Common myeloid progenitor, CD34-positive (primary cell): ENCODE measurements at regions not wholly inside any gene's neighbourhood (a gene's known extent, or its start where the extent isn't known, plus 50 kb on each side); places are given as distances from the start of the nearest gene placed in this dataset.

Experiments used
- CTCF ChIA-PET: fragments of 350-600 bp; sonication (Branson Sonifier 250); formaldehyde crosslinking; loops from one replicate; lab custom pipeline; 2021; ENCODE audit warnings: antibody characterized with exemption; lab: Charles Lee
- POLR2A ChIA-PET: fragments of 350-600 bp; sonication (Branson Sonifier 250); formaldehyde crosslinking; loops from one replicate; lab custom pipeline; 2021; ENCODE audit warnings: antibody characterized with exemption; lab: Charles Lee
- DNase-seq, 3 donors: peaks; one replicate each; pipeline versions ENCODE4 v3.0.0 to v3.0.0-alpha.2; 2013
- H3K27ac ChIP-seq, 2 experiments: 1 replicate in 1 of 2; 2 replicates in 1 of 2; pipeline ENCODE4 v1.7.0; 2013; ENCODE audit warnings: inconsistent platforms in 2 of 2, low read length in 2 of 2, mild to moderate bottlenecking in 2 of 2, low read depth in 1 of 2, moderate library complexity in 1 of 2; ENCODE audit not compliant: severe bottlenecking in 2 of 2, insufficient read depth in 1 of 2, poor library complexity in 1 of 2
- H3K27me3 ChIP-seq, 5 experiments: replicated peaks in 2 of 5; 1 replicate in 3 of 5; 2 replicates in 2 of 5; pipeline versions ENCODE4 v1.6.1 to v1.7.0; 2013; ENCODE audit warnings: low read length in 4 of 5, mild to moderate bottlenecking in 2 of 5, moderate library complexity in 2 of 5, inconsistent platforms in 1 of 5; ENCODE audit not compliant: insufficient read depth in 5 of 5, control insufficient read depth in 4 of 5
- H3K36me3 ChIP-seq, 4 experiments: 1 replicate in 2 of 4; 2 replicates in 2 of 4; pipeline versions ENCODE4 v1.6.1 to v1.7.0; 2013; ENCODE audit warnings: low read length in 3 of 4, control low read depth in 1 of 4, mild to moderate bottlenecking in 1 of 4; ENCODE audit not compliant: control insufficient read depth in 4 of 4, insufficient read depth in 4 of 4
- H3K4me1 ChIP-seq, 4 experiments: 1 replicate in 3 of 4; 2 replicates in 1 of 4; pipeline versions ENCODE4 v1.6.1 to v1.7.1; 2013; ENCODE audit warnings: low read length in 3 of 4, mild to moderate bottlenecking in 3 of 4, control low read depth in 1 of 4, inconsistent platforms in 1 of 4, moderate library complexity in 1 of 4; ENCODE audit not compliant: control insufficient read depth in 4 of 4, insufficient read depth in 4 of 4; ENCODE audit errors: control extremely low read depth in 1 of 4
- H3K4me3 ChIP-seq, 7 experiments: 1 replicate in 4 of 7; 2 replicates in 3 of 7; pipeline versions ENCODE4 v1.5.1 to v1.7.0; 2013; ENCODE audit warnings: mild to moderate bottlenecking in 7 of 7, low read length in 6 of 7, moderate library complexity in 6 of 7, inconsistent platforms in 2 of 7, low read depth in 2 of 7, control low read depth in 1 of 7; ENCODE audit not compliant: insufficient read depth in 4 of 7, control insufficient read depth in 1 of 7; ENCODE audit errors: extremely low read depth in 1 of 7
- H3K9me3 ChIP-seq, 5 experiments: 1 replicate in 4 of 5; 2 replicates in 1 of 5; pipeline versions ENCODE4 v1.6.1 to v1.7.1; 2013; ENCODE audit warnings: low read length in 4 of 5, mild to moderate bottlenecking in 2 of 5, inconsistent platforms in 1 of 5, low read depth in 1 of 5, moderate library complexity in 1 of 5; ENCODE audit not compliant: control insufficient read depth in 4 of 5, insufficient read depth in 2 of 5; ENCODE audit errors: control extremely low read depth in 1 of 5
- WGBS: methylation state at CpG from one replicate; pipeline ENCODE4 v1.1.5; 2013; ENCODE audit not compliant: insufficient coverage; 5-methylcytosine and 5-hydroxymethylcytosine counted together

DNA sequence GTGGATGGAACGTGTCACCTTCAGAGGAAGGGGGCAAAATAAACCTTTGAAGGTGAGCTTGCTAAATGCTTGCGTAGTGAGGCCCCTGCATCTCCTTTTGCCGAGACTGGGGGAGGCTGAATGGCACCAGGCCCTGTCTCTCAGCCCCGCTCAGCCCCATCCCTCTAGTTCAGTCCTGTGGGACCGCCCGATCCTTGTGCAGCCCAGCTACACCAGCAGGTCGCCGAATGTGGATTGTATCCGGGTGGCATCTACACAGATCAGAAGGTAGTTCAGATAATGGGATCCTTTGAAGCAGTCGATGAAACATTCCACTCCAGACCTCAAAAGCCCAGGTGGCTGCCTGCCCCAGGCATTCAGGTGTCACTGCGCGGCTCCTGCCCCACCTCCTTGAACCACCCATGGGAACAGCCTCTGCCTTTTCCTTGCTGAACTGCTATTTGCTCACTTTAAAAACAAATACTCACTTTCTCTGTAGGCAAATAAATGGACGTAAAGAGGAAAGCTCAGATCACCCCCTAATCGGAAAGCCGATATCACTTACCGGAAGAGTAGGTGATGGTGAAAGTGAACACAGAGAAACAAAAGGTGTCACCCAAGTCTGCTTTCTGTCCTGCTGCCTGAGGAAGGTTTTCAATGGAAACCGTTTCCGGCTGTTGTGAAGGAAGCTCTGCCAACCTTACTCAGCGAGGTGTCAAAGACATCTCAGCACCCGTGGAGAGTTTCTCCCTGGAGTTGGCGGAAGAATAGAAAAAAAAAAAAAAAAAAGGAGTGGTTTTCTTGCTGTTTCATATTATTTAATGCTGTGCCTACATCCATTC is 100.3 kb upstream of the NCOR2 start:
- Histone ChIP-seq H3K4me1 (peaks cover 0 to 10% (median 4%) of the 10 kb centered on the region in 4 experiments), H3K27ac (no peak overlapping the region), H3K4me3 (no peak overlapping the region), H3K27me3 (no peaks in the 10 kb centered on the region), H3K36me3 (no peaks in the 10 kb centered on the region), H3K9me3 (peaks cover 0 to 11% (median 0%) of the 10 kb centered on the region in 5 experiments)
- no peak for DNase-seq
- 100% methylated on average over 15 of the region's 21 CpGs for WGBS
- CTCF ChIA-PET: interaction anchor here (1.2 to 1.3 kb wide), 2 partner anchors 99 to 148 kb away, joined by 3 read pairs; no protein-coding TSS in a partner anchor
- POLR2A ChIA-PET: no interaction called here

DNA sequence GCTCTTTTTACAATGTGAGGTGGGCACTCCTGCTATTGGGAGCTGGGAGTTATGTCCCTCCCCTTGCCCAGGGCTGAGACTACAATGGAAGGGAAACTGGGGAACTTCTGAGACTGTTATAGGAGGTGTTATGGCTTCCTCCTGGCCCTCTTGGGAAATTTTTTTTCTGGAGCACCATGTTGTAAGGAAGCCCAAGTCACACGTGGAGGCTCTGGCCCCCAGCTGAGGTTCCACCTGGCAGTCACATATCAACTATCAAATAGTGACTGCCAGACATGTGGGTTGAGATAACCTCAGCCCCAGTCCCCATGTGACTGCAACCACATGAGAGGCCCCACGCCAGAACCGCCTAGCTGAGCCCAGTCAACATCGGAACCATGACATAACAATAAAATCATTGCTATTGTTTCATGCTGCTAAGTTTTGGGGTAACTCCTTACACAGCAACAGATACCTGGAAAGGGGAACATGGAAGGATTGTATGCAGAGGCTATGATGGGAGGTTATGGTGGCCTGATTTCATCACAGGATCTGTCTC is 99.4 kb upstream of the NCOR2 start:
- ChIA-PET POLR2A (no interaction called here), CTCF (interaction anchor here (1.3 kb wide), 1 partner anchor 98 kb away, joined by 3 read pairs; no protein-coding TSS in a partner anchor)
- 100% methylated on average over 4 of the region's 4 CpGs for WGBS
- Histone ChIP-seq H3K27me3 (no peaks in the 10 kb centered on the region), H3K36me3 (no peaks in the 10 kb centered on the region), H3K4me3 (no peak overlapping the region), H3K27ac (no peak overlapping the region), H3K9me3 (peaks cover 0 to 11% (median 0%) of the 10 kb centered on the region in 5 experiments), H3K4me1 (peaks cover 0 to 10% (median 4%) of the 10 kb centered on the region in 4 experiments)
- no peak for DNase-seq

DNA sequence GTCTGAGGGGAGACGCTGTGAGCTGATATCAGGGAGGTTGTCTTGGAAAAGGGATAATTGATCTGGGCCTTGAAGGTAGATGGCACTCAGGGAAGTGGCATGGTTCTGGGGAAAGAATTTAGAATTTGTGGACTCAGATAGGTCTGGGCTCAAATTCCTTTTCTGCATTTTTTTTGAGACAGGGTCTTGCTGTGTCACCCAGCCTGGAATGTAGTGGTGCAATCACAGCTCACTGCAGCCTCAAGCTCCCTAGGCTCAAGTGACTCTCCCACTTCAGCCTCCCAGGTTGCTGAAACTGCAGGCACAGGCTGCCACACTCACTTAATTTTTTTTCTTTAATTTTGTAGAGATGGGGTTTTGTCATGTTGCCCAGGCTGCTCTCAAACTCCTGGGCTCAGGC is 98.1 kb upstream of the NCOR2 start:
- POLR2A ChIA-PET: no interaction called here
- no CpG with 5 or more reads among the region's 1 CpG for WGBS

DNA sequence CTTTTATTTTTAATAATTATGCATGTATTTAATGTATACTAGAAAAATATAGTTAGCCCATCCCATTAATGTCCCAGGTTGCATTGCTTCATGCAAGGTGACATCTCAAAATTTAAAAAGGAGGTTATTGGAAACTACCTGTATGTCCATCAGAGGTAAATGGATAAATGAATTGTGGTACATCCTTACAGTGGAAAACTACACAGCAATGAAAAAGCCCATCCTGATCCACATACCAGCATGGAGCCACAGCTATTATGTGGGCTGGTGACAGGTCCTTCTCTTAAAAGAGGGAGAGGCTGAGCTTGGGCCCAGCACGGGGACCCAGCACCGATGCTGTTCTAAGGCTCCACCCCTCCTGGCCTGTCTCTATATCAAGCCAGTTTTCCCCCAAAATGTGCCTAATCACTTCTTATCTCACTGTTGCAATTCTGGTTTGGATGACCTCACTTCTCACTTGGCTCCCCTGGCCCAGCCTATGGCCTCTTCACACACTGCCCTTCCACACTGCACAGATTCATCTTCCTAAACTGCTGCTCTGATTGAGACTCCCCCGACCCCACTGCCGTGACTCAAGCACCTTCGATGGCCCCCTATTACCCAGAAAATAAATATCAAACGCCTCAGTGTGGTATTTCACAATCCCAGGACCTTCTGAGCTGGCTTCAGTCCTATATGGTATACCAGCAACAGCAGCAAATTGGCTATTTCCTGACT is 97.1 kb upstream of the NCOR2 start:
- H3K4me3 ChIP-seq: no peak overlapping the region
- H3K4me1 ChIP-seq: peaks cover 0 to 9% (median 4%) of the 10 kb centered on the region in 4 experiments
- H3K36me3 ChIP-seq: no peaks in the 10 kb centered on the region
- 85% methylated on average over 6 of the region's 6 CpGs for WGBS
- ChIA-PET POLR2A (no interaction called here), CTCF (interaction anchor here (0.9 to 1.4 kb wide), 2 partner anchors 9 to 14 kb away, joined by 4 to 5 read pairs; no protein-coding TSS in a partner anchor)
- H3K27ac ChIP-seq: no peak overlapping the region
- no peak for DNase-seq
- H3K27me3 ChIP-seq: peaks cover 0 to 4% (median 0%) of the 10 kb centered on the region in 5 experiments
- peaks cover 0 to 11% (median 0%) of the 10 kb centered on the region in 5 experiments for H3K9me3 ChIP-seq

More for the DNA sequence above, 98.1 kb upstream of the NCOR2 start:
- H3K9me3 ChIP-seq: peaks cover 0 to 11% (median 0%) of the 10 kb centered on the region in 5 experiments
- CTCF ChIA-PET: interaction anchor here (1.4 kb wide), 1 partner anchor 10 kb away, joined by 5 read pairs; no protein-coding TSS in a partner anchor
- H3K4me1 ChIP-seq: peaks cover 0 to 10% (median 4%) of the 10 kb centered on the region in 4 experiments
- H3K27me3 ChIP-seq: no peaks in the 10 kb centered on the region
- DNase-seq: no peak
- no peak overlapping the region for H3K27ac ChIP-seq
- H3K4me3 ChIP-seq: no peak overlapping the region
- no peaks in the 10 kb centered on the region for H3K36me3 ChIP-seq

DNA sequence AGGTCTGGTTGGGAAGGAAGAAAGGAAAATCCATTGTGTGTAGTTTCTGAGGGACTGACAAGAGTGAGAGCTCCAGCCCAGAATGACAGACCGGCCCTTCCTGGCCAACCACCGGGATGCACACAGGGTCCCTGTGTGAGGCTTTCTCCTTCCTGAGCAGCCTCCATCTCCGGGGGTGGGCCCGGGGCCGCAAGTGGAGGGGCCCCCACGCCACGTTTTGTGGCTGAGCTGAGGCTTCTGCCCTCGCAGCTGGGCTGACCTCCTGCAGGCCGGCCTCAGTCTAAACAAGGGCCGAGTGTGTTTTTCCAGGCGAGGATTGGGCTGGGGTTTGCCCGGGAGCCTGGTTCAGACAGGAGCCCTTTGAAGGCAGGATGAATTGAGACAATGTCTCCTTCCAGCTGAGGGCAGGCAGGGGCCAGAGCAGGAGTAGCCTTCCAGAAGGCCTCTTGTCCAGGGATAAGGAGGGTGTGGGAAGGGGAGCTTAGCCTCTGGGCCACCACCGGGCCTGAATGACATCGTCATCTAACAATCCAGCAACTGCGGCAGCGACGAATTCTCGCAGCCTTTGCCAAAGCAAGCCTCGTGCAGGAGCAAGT is 96.5 kb upstream of the NCOR2 start:
- peaks cover 0 to 11% (median 0%) of the 10 kb centered on the region in 5 experiments for H3K9me3 ChIP-seq
- no peak for DNase-seq
- no peak overlapping the region for H3K4me3 ChIP-seq
- H3K27me3 ChIP-seq: peaks cover 0 to 4% (median 0%) of the 10 kb centered on the region in 5 experiments
- 99% methylated on average over 9 of the region's 19 CpGs for WGBS
- peaks cover 0 to 2% (median under 1%) of the 10 kb centered on the region in 4 experiments for H3K4me1 ChIP-seq
- no peaks in the 10 kb centered on the region for H3K36me3 ChIP-seq
- no peak overlapping the region for H3K27ac ChIP-seq
- ChIA-PET POLR2A (no interaction called here), CTCF (interaction anchor here (0.7 to 1.4 kb wide), 3 partner anchors 8 to 64 kb away, joined by 3 to 5 read pairs (median 4); no protein-coding TSS in a partner anchor)

DNA sequence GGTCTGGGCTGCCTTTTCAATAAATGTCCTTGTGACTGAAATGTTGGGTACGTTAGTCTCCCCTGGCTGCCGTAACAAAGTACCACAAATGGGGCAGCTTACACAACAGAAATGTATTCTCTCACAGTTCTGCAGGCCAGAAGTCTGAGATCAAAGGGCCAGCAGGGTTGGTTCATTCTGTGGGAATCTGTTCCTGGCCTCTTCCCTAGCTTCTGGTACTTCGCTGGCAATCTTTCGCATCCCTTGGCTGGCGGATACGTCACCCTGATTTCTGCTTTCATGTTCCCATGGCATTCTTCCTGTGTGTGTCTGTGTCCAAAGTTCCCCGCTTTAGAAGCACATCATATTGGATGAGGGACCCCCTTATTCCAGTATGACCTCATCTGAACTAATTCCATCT is 95.8 kb upstream of the NCOR2 start:
- DNase-seq: no peak
- no peak overlapping the region for H3K27ac ChIP-seq
- no peaks in the 10 kb centered on the region for H3K4me1 ChIP-seq
- POLR2A ChIA-PET: interaction anchor here (1.3 kb wide), 1 partner anchor 47 kb away, joined by 3 read pairs; no protein-coding TSS in a partner anchor
- H3K27me3 ChIP-seq: peaks cover 0 to 4% (median 0%) of the 10 kb centered on the region in 5 experiments
- H3K9me3 ChIP-seq: peaks cover 0 to 11% (median 0%) of the 10 kb centered on the region in 5 experiments
- no peak overlapping the region for H3K4me3 ChIP-seq
- H3K36me3 ChIP-seq: no peaks in the 10 kb centered on the region
- 98% methylated on average over 6 of the region's 7 CpGs for WGBS
- CTCF ChIA-PET: interaction anchor here (0.7 to 1.2 kb wide), 2 partner anchors 43 to 65 kb away, joined by 3 read pairs; no protein-coding TSS in a partner anchor
